HEK293 (cell line): ENCODE measurements at regions not wholly inside any gene's neighbourhood (a gene's known extent, or its start where the extent isn't known, plus 50 kb on each side); places are given as distances from the start of the nearest gene placed in this dataset.

ENCODE experiments used
- CTCF ChIA-PET: fragments of 350-600 bp; formaldehyde crosslinking; extraction: SDS; loops from one replicate; lab custom pipeline; 2021; ENCODE audit warnings: antibody characterized with exemption; lab: Yijun Ruan, JAX
- POLR2A ChIA-PET: fragments of 300-600 bp; formaldehyde crosslinking; extraction: SDS; loops from one replicate; lab custom pipeline; 2020; ENCODE audit warnings: antibody characterized with exemption, inconsistent platforms; lab: Yijun Ruan, JAX
- H3K27ac ChIP-seq: fragments of 200-500 bp; sonication (Bioruptor generic); 2 replicates; pipeline ENCODE4 v1.5.1; 2014; ENCODE audit warnings: low read depth, low read length, control low read depth, inconsistent platforms; ENCODE audit errors: extremely low read depth
- H3K36me3 ChIP-seq, 2 experiments: fragments of 200-500 bp in 1 of 2; sonication (Bioruptor generic) in 1 of 2; 1 replicate in 1 of 2; 2 replicates in 1 of 2; pipeline ENCODE4 v1.5.1; 2014 to 2017; ENCODE audit warnings: inconsistent platforms in 2 of 2, low read length in 2 of 2; ENCODE audit not compliant: control insufficient read depth in 2 of 2, insufficient read depth in 1 of 2
- H3K4me1 ChIP-seq: fragments of 200-500 bp; sonication (Bioruptor generic); 2 replicates; pipeline ENCODE4 v1.5.1; 2014; ENCODE audit warnings: mild to moderate bottlenecking, low read length, inconsistent platforms; ENCODE audit not compliant: control insufficient read depth, insufficient read depth
- H3K4me3 ChIP-seq: 2 replicates; pipeline ENCODE4 v1.5.1; 2011; ENCODE audit warnings: low read depth, mild to moderate bottlenecking, control low read depth, low read length, moderate library complexity
- H3K9me3 ChIP-seq: fragments of 200-500 bp; sonication (Bioruptor generic); 2 replicates; pipeline ENCODE4 v1.5.1; 2014; ENCODE audit warnings: low read depth, low read length, inconsistent platforms; ENCODE audit not compliant: control insufficient read depth, insufficient read depth
- BCL6B ChIP-seq: fragments of 450-650 bp; formaldehyde crosslinking; IDR thresholded peaks from 2 replicates; pipeline ENCODE4 v1.5.1; 2017; ENCODE audit warnings: missing biosample characterization, missing genetic modification characterization
- HOXC10 ChIP-seq: sonication (generic); formaldehyde crosslinking; IDR thresholded peaks from 2 replicates; pipeline ENCODE4 v1.8.1; 2023; ENCODE audit warnings: mild to moderate bottlenecking, missing genetic modification reagents
- MYNN ChIP-seq: fragments of 450-650 bp; formaldehyde crosslinking; IDR thresholded peaks from 2 replicates; pipeline ENCODE4 v1.5.1; 2016; ENCODE audit warnings: missing biosample characterization, missing genetic modification characterization, borderline replicate concordance
- WT1 ChIP-seq: fragments of 450-650 bp; formaldehyde crosslinking; IDR thresholded peaks from 2 replicates; pipeline ENCODE4 v1.5.1; 2016; ENCODE audit warnings: missing biosample characterization, missing genetic modification characterization
- ZNF10 ChIP-seq: fragments of 450-650 bp; formaldehyde crosslinking; IDR thresholded peaks from 2 replicates; pipeline ENCODE4 v1.5.1; 2017; ENCODE audit warnings: missing biosample characterization, missing genetic modification characterization
- ZNF184 ChIP-seq: fragments of 450-650 bp; IDR thresholded peaks from 2 replicates; pipeline ENCODE4 v1.5.1; 2018; ENCODE audit warnings: missing biosample characterization, mild to moderate bottlenecking, missing genetic modification characterization
- ZNF214 ChIP-seq: fragments of 450-650 bp; formaldehyde crosslinking; IDR thresholded peaks from 2 replicates; pipeline ENCODE4 v1.5.1; 2017; ENCODE audit warnings: missing biosample characterization, mild to moderate bottlenecking, missing genetic modification characterization, borderline replicate concordance
- ZNF26 ChIP-seq: fragments of 450-650 bp; formaldehyde crosslinking; IDR thresholded peaks from 2 replicates; pipeline ENCODE4 v1.5.1; 2016; ENCODE audit warnings: missing biosample characterization, missing genetic modification characterization
- ZNF335 ChIP-seq: fragments of 450-650 bp; formaldehyde crosslinking; conservative IDR thresholded peaks from 2 replicates; pipeline ENCODE4 v1.5.1; 2016; ENCODE audit warnings: missing biosample characterization, missing genetic modification characterization
- ZNF660 ChIP-seq: fragments of 450-650 bp; IDR thresholded peaks from 2 replicates; pipeline ENCODE4 v1.5.1; 2018; ENCODE audit warnings: missing biosample characterization, mild to moderate bottlenecking, missing genetic modification characterization
- ZNF677 ChIP-seq: fragments of 450-650 bp; IDR thresholded peaks from 2 replicates; pipeline ENCODE4 v1.5.0; 2018; ENCODE audit warnings: missing biosample characterization, mild to moderate bottlenecking, missing genetic modification characterization, moderate library complexity
- ZNF768 ChIP-seq: fragments of 450-650 bp; formaldehyde crosslinking; IDR thresholded peaks from 2 replicates; pipeline ENCODE4 v1.5.1; 2018; ENCODE audit warnings: missing biosample characterization, mild to moderate bottlenecking, missing genetic modification characterization
- ZNF843 ChIP-seq: fragments of 450-650 bp; formaldehyde crosslinking; IDR thresholded peaks from 2 replicates; pipeline ENCODE4 v1.5.1; 2016; ENCODE audit warnings: missing biosample characterization, missing genetic modification characterization
- ZSCAN16 ChIP-seq: fragments of 450-650 bp; formaldehyde crosslinking; IDR thresholded peaks from 2 replicates; pipeline ENCODE4 v1.5.1; 2016; ENCODE audit warnings: missing biosample characterization, missing genetic modification characterization
- TF ChIP-seq, protein P1 (sequence below): fragments of 450-650 bp; formaldehyde crosslinking; IDR thresholded peaks from 2 replicates; pipeline ENCODE4 v1.5.1; 2016; ENCODE audit warnings: missing biosample characterization, missing genetic modification characterization
- TF ChIP-seq, protein P2 (sequence below): fragments of 450-650 bp; formaldehyde crosslinking; IDR thresholded peaks from 2 replicates; pipeline ENCODE4 v1.5.1; 2017; ENCODE audit warnings: missing biosample characterization, mild to moderate bottlenecking, missing genetic modification characterization, moderate library complexity

GRCh38 chr3:1943395-1944118, 155.1 kb upstream of the CNTN4 start (continued):
- TF ChIP-seq ZNF843 (tag by site-specific recombination) (no peak), ZNF10 (no peak), ZNF768 (tag by site-specific recombination) (no peak)
- TF ChIP-seq, all 188 proteins: peak for 0

DNA sequence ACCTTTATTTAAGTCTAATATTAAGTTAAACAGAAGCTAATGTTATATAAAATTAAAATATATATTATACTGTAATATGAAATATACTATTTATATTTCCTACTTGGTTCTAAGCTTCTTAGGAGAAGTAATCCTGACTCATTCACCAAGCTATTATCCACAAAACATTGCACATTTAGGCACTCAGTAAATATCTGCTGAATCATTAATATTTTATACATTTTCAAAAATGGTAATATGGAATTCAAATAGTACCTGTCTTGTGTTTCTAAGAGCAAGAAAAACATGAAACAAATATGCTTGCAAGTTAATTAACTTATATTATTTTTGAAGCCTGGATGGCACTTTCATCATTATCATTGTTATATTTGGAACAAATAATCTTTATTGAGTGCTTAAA, 153.0 kb upstream of the CNTN4 start:
- H3K4me3 ChIP-seq = no peak overlapping the region
- no peaks in the 10 kb centered on the region for H3K4me1 ChIP-seq
- TF ChIP-seq BCL6B (tag by site-specific recombination) = no peak
- TF ChIP-seq ZNF26 (tag by site-specific recombination) = no peak
- TF ChIP-seq WT1 (tag by site-specific recombination) = no peak
- TF ChIP-seq ZNF214 (tag by site-specific recombination) = no peak
- TF ChIP-seq, protein P1, sequence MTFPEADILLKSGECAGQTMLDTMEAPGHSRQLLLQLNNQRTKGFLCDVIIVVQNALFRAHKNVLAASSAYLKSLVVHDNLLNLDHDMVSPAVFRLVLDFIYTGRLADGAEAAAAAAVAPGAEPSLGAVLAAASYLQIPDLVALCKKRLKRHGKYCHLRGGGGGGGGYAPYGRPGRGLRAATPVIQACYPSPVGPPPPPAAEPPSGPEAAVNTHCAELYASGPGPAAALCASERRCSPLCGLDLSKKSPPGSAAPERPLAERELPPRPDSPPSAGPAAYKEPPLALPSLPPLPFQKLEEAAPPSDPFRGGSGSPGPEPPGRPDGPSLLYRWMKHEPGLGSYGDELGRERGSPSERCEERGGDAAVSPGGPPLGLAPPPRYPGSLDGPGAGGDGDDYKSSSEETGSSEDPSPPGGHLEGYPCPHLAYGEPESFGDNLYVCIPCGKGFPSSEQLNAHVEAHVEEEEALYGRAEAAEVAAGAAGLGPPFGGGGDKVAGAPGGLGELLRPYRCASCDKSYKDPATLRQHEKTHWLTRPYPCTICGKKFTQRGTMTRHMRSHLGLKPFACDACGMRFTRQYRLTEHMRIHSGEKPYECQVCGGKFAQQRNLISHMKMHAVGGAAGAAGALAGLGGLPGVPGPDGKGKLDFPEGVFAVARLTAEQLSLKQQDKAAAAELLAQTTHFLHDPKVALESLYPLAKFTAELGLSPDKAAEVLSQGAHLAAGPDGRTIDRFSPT (tag by site-specific recombination) = no peak
- TF ChIP-seq ZNF335 = no peak
- no peak for TF ChIP-seq MYNN (tag by site-specific recombination)
- TF ChIP-seq ZNF184 = no peak
- TF ChIP-seq, all 188 proteins: peak for 0
- Histone ChIP-seq H3K27ac (no peak overlapping the region), H3K9me3 (no peaks in the 10 kb centered on the region), H3K36me3 (no peaks in the 10 kb centered on the region)
- CTCF ChIA-PET = no interaction called here
- POLR2A ChIA-PET = no interaction called here

DNA sequence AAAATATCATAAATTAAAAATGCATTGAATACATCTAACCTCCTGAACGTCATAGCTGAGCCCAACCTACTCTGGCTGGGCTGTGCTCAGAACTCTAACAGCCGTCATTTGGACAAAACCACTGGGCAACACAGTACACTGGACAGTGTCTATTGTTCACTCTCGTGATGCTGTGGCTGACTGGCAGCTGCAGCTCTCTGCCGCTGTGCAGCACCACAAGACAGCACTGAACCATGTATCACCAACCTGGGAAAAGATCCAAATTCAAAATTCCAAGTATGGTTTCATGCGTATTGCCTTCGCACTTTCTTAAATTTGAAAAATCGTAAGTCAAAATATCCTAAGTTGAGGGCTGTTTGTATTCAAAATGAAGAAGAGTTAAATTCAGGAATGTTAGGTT, 145.1 kb upstream of the CNTN4 start:
- no peak overlapping the region for H3K4me3 ChIP-seq
- H3K36me3 ChIP-seq = no peaks in the 10 kb centered on the region
- H3K9me3 ChIP-seq = no peaks in the 10 kb centered on the region
- no peak for TF ChIP-seq HOXC10 (CRISPR knock-in tag)
- TF ChIP-seq ZSCAN16 = no peak
- TF ChIP-seq, protein P2, sequence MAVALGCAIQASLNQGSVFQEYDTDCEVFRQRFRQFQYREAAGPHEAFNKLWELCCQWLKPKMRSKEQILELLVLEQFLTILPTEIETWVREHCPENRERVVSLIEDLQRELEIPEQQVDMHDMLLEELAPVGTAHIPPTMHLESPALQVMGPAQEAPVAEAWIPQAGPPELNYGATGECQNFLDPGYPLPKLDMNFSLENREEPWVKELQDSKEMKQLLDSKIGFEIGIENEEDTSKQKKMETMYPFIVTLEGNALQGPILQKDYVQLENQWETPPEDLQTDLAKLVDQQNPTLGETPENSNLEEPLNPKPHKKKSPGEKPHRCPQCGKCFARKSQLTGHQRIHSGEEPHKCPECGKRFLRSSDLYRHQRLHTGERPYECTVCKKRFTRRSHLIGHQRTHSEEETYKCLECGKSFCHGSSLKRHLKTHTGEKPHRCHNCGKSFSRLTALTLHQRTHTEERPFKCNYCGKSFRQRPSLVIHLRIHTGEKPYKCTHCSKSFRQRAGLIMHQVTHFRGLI = peak; percentile 75
- TF ChIP-seq ZNF677 = no peak
- TF ChIP-seq ZNF660 (tag by site-specific recombination) = no peak
- ChIA-PET CTCF (no interaction called here), POLR2A (no interaction called here)
- H3K4me1 ChIP-seq = no peaks in the 10 kb centered on the region
- no peak overlapping the region for H3K27ac ChIP-seq
